ENCODE measurements at regions not wholly inside any gene's neighbourhood (a gene's known extent, or its start where the extent isn't known, plus 50 kb on each side); places are given as distances from the start of the nearest gene placed in this dataset.

GRCh38 chr4:152126238-152126637 is 365.4 kb upstream of the GATB start:
- peak; percentile 74 for ATAC-seq
- H3K4me3 Mint-ChIP-seq, result peak overlapping the region; percentile 6
- peaks cover 3% of the 10 kb centered on the region for H3K36me3 Mint-ChIP-seq (ENCODE audit: low read depth)
- H3K27ac Mint-ChIP-seq, result peak overlapping the region; percentile 0
- peaks cover 20% of the 10 kb centered on the region for H3K4me1 Mint-ChIP-seq
- no peaks in the 10 kb centered on the region for H3K9me3 ChIP-seq (ENCODE audit: control insufficient read depth, low read length, poor library complexity, severe bottlenecking)
- no peaks in the 10 kb centered on the region for H3K27me3 Mint-ChIP-seq
- DNase-seq, result no peak

DNA sequence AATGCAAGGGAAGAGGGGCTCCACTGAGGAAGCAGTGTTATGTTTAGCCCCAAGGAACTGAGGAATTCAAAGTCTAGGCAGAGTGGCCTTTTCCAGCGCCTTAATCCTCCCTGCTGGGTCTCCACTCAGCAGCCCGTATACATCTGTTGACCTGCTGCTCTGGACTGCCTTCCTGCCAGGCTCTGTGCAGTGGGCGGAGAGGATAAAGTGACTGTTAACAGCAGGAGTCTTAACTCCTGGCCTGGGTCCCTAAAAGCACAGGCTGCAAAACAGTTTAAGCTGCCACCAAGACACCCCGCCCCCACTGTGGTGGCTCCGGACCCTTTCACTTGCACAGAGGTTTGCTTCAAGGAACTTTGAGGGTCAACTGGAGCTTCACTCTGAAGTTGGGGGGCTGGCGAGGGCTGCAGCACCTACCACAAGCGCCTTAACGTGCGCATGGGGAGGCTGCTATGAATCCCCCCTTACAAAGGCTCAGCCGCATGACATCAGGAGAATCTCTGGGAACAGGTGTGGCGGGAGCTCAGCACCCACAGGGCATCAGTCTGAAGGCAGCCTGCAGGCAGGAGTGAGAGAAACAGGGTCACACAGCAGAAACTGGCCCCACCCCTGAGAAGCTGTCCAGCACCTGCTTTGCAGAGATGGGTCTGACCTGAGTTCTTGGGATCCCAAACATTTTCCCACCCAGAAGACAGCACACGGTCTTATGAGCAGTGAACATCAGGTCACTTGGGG is 358.2 kb upstream of the GATB start:
- H3K27ac Mint-ChIP-seq, result no peak overlapping the region
- DNase-seq (no peak), ATAC-seq (no peak)
- no peaks in the 10 kb centered on the region for H3K9me3 ChIP-seq (ENCODE audit: control insufficient read depth, low read length, poor library complexity, severe bottlenecking)
- H3K27me3 Mint-ChIP-seq, result no peaks in the 10 kb centered on the region
- H3K36me3 Mint-ChIP-seq (ENCODE audit: low read depth), result no peaks in the 10 kb centered on the region
- no peak overlapping the region for H3K4me3 Mint-ChIP-seq
- H3K4me1 Mint-ChIP-seq, result peaks cover 26% of the 10 kb centered on the region

DNA sequence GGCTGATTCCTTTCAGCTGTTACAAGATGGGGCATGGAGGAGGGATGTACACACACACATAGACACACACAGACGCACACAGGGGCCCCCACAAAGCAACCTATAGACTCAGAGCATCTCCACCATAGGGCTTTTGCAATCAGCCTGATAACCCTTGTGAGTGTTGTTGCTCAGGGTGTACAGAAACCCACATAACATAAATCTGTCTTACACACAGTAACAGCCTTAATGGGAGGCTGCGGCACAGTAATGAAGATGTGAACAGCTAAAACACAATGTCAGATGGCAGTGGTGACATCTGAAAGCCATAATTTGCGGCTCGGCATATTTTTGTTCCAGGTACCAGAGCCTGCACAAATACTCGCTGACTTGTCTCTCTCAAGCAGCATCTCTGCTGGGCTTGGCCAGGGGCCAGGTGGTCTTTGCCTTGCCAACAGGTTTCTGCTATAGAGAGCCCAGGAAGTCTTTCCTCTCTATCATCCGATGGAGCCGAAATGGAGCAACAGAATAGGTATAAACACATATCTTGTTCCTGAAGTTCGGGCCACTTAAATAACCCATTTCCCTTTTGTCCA is 357.2 kb upstream of the GATB start:
- Mint-ChIP-seq H3K27me3 (no peaks in the 10 kb centered on the region), H3K36me3 (ENCODE audit: low read depth) (no peaks in the 10 kb centered on the region), H3K4me3 (no peak overlapping the region), H3K4me1 (peaks cover 31% of the 10 kb centered on the region), H3K27ac (no peak overlapping the region)
- DNase-seq (no peak), ATAC-seq (no peak)
- H3K9me3 ChIP-seq (ENCODE audit: control insufficient read depth, low read length, poor library complexity, severe bottlenecking), result no peaks in the 10 kb centered on the region

GRCh38 chr4:152117520-152117919 is 356.7 kb upstream of the GATB start:
- DNase-seq, result no peak
- no peaks in the 10 kb centered on the region for H3K9me3 ChIP-seq (ENCODE audit: control insufficient read depth, low read length, poor library complexity, severe bottlenecking)
- H3K4me1 Mint-ChIP-seq, result peaks cover 35% of the 10 kb centered on the region
- no peak for ATAC-seq
- no peaks in the 10 kb centered on the region for H3K27me3 Mint-ChIP-seq
- no peak overlapping the region for H3K4me3 Mint-ChIP-seq
- H3K36me3 Mint-ChIP-seq (ENCODE audit: low read depth), result no peaks in the 10 kb centered on the region
- peak overlapping the region; percentile 81 for H3K27ac Mint-ChIP-seq

DNA sequence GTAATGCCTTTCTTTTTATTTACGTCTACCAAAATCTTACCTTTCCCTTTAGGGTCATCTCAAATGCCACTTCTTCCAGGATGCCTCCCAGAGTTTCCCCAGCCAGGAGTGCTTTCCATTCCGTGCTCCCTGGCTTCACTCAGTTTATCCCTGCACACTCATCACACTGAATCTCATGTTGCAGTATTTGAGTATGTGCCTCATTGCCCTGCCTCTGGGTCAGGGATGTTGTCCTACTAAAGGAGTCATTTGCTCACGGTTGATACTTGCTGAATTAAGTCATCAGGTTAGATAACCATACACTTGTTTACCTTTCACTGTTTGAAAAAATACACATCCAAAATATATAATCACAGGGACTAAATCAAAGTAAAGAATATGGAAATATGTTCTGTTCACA is 356.2 kb upstream of the GATB start:
- DNase-seq (no peak), ATAC-seq (no peak)
- Mint-ChIP-seq H3K4me1 (peaks cover 39% of the 10 kb centered on the region), H3K4me3 (peak overlapping the region; percentile 62), H3K27me3 (no peaks in the 10 kb centered on the region), H3K36me3 (ENCODE audit: low read depth) (peaks cover 3% of the 10 kb centered on the region), H3K27ac (peak overlapping the region; percentile 81)
- no peaks in the 10 kb centered on the region for H3K9me3 ChIP-seq (ENCODE audit: control insufficient read depth, low read length, poor library complexity, severe bottlenecking)

- H3K4me1 Mint-ChIP-seq, result peaks cover 42% of the 10 kb centered on the region
Observed at GRCh38 chr4:152115794-152116193, 355.0 kb upstream of the GATB start.

GRCh38 chr4:152115118-152115517 is 354.3 kb upstream of the GATB start:
- Mint-ChIP-seq H3K4me1 (peaks cover 45% of the 10 kb centered on the region), H3K27ac (peak overlapping the region; percentile 81), H3K27me3 (no peaks in the 10 kb centered on the region), H3K4me3 (peak overlapping the region; percentile 62), H3K36me3 (ENCODE audit: low read depth) (peaks cover 3% of the 10 kb centered on the region)
- no peaks in the 10 kb centered on the region for H3K9me3 ChIP-seq (ENCODE audit: control insufficient read depth, low read length, poor library complexity, severe bottlenecking)
- no peak for ATAC-seq
- no peak for DNase-seq

More at GRCh38 chr4:152115794-152116193, 355.0 kb upstream of the GATB start:
- ATAC-seq, result peak; percentile 84
- no peaks in the 10 kb centered on the region for H3K9me3 ChIP-seq (ENCODE audit: control insufficient read depth, low read length, poor library complexity, severe bottlenecking)
- Mint-ChIP-seq H3K27ac (peak overlapping the region; percentile 81), H3K27me3 (no peaks in the 10 kb centered on the region), H3K36me3 (ENCODE audit: low read depth) (peaks cover 3% of the 10 kb centered on the region), H3K4me3 (peak overlapping the region; percentile 62)
- DNase-seq, result no peak

- ATAC-seq (no peak), DNase-seq (no peak)
- Mint-ChIP-seq H3K36me3 (ENCODE audit: low read depth) (peaks cover 3% of the 10 kb centered on the region), H3K4me3 (no peak overlapping the region), H3K27ac (peak overlapping the region; percentile 81), H3K4me1 (peaks cover 46% of the 10 kb centered on the region), H3K27me3 (no peaks in the 10 kb centered on the region)
- H3K9me3 ChIP-seq (ENCODE audit: control insufficient read depth, low read length, poor library complexity, severe bottlenecking), result no peaks in the 10 kb centered on the region
Observed at GRCh38 chr4:152114562-152114961, 353.8 kb upstream of the GATB start.

- Mint-ChIP-seq H3K36me3 (ENCODE audit: low read depth) (peaks cover 3% of the 10 kb centered on the region), H3K27me3 (no peaks in the 10 kb centered on the region), H3K4me1 (peaks cover 52% of the 10 kb centered on the region), H3K27ac (peak overlapping the region; percentile 81), H3K4me3 (no peak overlapping the region)
- no peak for ATAC-seq
- no peaks in the 10 kb centered on the region for H3K9me3 ChIP-seq (ENCODE audit: control insufficient read depth, low read length, poor library complexity, severe bottlenecking)
- DNase-seq, result no peak
Observed at GRCh38 chr4:152112887-152113286, 352.1 kb upstream of the GATB start.

GRCh38 chr4:152112190-152112589 is 351.4 kb upstream of the GATB start:
- no peaks in the 10 kb centered on the region for H3K27me3 Mint-ChIP-seq
- ATAC-seq, result no peak
- H3K27ac Mint-ChIP-seq, result peak overlapping the region; percentile 81
- no peaks in the 10 kb centered on the region for H3K9me3 ChIP-seq (ENCODE audit: control insufficient read depth, low read length, poor library complexity, severe bottlenecking)
- H3K4me3 Mint-ChIP-seq, result no peak overlapping the region
- H3K4me1 Mint-ChIP-seq, result peaks cover 50% of the 10 kb centered on the region
- DNase-seq, result no peak
- peaks cover 5% of the 10 kb centered on the region for H3K36me3 Mint-ChIP-seq (ENCODE audit: low read depth)

GRCh38 chr4:152110780-152111179 is 350.0 kb upstream of the GATB start:
- no peaks in the 10 kb centered on the region for H3K27me3 Mint-ChIP-seq
- ATAC-seq (no peak), DNase-seq (no peak)
- H3K27ac Mint-ChIP-seq, result no peak overlapping the region
- no peaks in the 10 kb centered on the region for H3K9me3 ChIP-seq (ENCODE audit: control insufficient read depth, low read length, poor library complexity, severe bottlenecking)
- H3K4me1 Mint-ChIP-seq, result peaks cover 47% of the 10 kb centered on the region
- peaks cover 5% of the 10 kb centered on the region for H3K36me3 Mint-ChIP-seq (ENCODE audit: low read depth)
- no peak overlapping the region for H3K4me3 Mint-ChIP-seq

GRCh38 chr4:152109531-152110509 is 349.0 kb upstream of the GATB start:
- Mint-ChIP-seq H3K4me3 (no peak overlapping the region), H3K27me3 (no peaks in the 10 kb centered on the region), H3K36me3 (ENCODE audit: low read depth) (peaks cover 5% of the 10 kb centered on the region), H3K4me1 (peaks cover 45% of the 10 kb centered on the region), H3K27ac (peak overlapping the region; percentile 27)
- H3K9me3 ChIP-seq (ENCODE audit: control insufficient read depth, low read length, poor library complexity, severe bottlenecking), result no peaks in the 10 kb centered on the region
- ATAC-seq (no peak), DNase-seq (no peak)

Data from T-helper 17 cell (primary cell).